NB4 (cell line): ENCODE measurements at regions not wholly inside any gene's neighbourhood (a gene's known extent, or its start where the extent isn't known, plus 50 kb on each side); places are given as distances from the start of the nearest gene placed in this dataset.

Experiments used
- CTCF ChIP-seq: IDR thresholded peaks from one replicate; pipeline ENCODE4 v1.5.1; 2012; ENCODE audit warnings: low read depth, low read length
- MAX ChIP-seq: IDR thresholded peaks from 2 replicates; pipeline ENCODE4 v1.6.1; 2011; ENCODE audit warnings: low read depth, low read length
- MYC ChIP-seq: IDR thresholded peaks from 2 replicates; pipeline ENCODE4 v1.6.1; 2011; ENCODE audit warnings: low read depth, low read length
- POLR2A ChIP-seq: IDR thresholded peaks from 2 replicates; pipeline ENCODE4 v1.6.1; 2011; ENCODE audit warnings: mild to moderate bottlenecking; ENCODE audit not compliant: insufficient read length; ENCODE audit errors: extremely low read depth

- TF ChIP-seq CTCF (no peak), POLR2A (no peak), MAX (no peak), MYC (no peak)
These were observed 166.7 kb downstream of the FAT3 start for GRCh38 chr11:92391364-92391763.
